Muscle of back (tissue), 3 donors: ENCODE measurements at regions not wholly inside any gene's neighbourhood (a gene's known extent, or its start where the extent isn't known, plus 50 kb on each side); places are given as distances from the start of the nearest gene placed in this dataset.

ENCODE experiments used
- DNase-seq, 3 donors: peaks; one replicate each; pipeline versions ENCODE4 v3.0.0 to v3.0.0-alpha.2; 2013

DNA sequence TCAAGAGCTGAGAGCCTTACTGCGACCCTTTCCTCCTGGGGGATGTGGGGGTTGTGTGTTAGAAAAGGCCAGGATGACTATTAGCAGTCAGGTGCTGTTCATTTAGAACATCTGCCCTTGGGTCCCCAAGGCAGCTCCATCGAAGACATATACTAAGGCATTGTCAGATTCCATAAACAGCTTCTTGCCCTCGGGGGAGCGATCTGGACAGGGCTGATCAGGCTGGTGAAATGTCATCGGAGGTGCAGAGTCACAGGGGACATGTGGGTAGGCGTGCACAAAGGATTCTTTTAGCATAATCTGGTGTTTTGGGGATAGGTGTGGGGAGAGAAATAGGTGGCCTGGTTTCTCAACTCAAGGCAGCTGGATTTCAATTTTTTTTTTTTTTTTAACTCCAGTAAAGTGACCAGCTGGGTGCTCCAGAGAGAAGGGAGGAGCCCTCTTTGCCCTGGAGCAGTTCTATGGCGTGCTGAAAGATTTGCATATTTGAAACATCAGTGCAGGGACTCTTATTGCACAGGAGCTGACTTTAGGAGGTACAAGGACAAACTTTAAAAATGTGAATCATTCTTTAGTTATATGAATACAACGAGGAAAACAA, 160.1 kb downstream of the SUDS3 start:
- no peak for DNase-seq

DNA sequence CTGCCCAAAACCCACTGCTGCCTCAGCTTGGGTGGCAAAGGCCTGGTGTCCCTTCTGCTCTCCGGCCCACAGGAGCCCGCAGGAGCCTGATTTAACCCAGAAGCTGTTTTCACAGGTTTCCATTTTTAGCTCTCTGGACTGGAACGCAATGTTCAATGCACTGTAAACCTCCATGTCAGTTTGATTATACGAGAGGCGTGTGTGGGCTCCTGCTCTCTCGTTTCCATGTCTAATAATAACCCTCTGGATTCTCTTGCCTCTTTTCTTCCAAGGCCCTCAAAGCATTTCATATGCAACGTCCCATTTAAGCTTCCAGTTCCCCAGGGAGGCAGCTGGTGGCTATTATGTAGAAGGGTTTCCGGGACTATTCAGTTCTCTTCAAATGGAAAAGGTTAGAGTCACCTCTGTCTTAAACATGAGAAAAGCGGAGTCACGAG, 161.1 kb downstream of the SUDS3 start:
- peak in 2 of 3 donors; percentile 5 to 23 for DNase-seq

DNA sequence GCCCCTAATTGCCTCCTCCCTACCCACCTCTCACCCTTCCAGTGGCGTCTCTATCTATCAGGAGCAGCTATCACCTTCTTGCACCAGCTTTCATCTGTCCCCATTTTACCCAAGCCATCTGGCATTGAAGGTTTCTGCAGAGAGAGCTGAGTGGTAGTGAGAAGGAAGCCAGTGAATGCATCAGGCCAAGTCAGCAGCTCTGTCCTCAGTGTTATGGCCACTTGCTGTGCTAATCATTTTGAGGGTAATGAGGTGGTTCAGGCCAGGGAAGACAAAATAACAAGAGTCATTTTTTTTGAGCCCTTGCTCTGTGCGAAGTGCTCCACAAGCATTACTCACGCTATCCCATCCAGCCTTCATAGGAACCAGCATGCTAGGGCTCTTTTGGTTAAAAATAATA, 164.7 kb downstream of the SUDS3 start:
- DNase-seq: no peak

DNA sequence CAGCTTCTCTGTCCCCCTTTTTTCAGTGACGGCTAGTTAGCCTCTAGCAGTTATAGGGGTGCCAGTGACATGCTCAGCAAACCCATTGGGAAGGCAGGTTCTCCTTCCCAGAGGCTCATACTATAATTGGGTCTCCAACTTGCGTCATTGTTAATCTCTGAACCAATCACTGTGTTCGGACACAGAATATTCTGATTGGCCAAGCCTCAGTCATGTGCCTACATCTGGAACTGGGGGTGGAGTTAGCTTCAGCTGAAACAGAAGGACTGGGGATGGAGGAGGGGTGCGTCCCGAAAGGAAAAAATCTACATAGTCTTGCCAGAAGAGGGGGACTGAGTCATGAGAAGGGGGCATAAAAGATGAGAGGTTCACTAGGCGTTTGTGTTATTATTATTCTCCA, 165.6 kb downstream of the SUDS3 start:
- DNase-seq: no peak

DNA sequence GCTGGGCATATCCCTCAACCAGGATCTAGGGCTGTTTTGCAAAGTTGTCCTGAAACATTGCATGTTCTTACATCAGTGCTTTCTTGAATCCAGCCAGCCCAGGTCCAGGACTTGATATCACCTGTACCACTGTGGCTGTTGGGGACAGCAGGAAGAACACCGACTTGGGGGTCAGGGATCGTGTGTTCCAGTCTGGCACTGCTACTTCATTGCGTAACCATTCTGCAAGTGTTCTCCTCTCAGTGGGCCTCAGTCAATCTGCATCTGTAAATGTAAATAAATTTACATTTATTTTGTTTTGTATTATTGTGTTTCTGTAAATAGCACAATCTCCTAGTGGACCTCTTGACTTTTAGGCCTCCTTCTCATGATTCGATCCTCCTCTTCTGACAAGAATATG, 167.3 kb downstream of the SUDS3 start:
- DNase-seq: no peak

DNA sequence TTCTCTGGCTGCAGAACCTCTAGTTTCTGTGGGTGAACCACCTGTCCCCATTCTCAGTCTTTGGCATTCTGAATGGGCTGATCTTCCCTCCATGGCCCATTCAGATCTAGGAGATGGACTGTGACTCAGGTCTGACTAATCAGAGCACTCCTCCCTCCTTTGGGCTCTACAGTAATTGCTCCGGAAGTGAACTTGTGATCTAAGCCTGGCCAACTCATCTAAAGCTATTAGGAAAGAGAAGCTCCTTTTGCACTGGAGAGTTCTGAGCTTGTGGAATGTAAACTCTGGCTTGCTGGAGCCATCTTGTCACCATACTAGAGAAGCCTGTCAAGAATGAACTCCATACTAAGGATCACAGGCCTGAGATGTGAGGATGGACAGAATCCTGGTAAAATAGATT, 168.2 kb downstream of the SUDS3 start:
- DNase-seq: no peak

DNA sequence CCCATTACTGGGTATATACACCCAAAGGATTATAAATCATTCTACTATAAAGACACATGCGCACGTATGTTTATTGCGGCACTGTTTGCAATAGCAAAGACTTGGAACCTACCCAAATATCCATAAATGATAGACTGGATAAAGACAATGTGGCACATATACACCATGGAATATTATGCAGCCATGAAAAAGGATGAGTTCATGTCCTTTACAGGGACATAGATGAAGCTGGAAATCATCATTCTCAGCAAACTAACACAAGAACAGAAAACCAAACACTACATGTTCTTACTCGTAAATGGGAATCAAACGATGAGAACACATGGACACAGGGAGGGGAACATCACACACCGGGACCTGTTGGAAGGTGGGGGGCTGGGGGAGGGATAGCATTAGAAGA, 171.3 kb downstream of the SUDS3 start:
- DNase-seq: peak in 1 of 3 donors; percentile 4

DNA sequence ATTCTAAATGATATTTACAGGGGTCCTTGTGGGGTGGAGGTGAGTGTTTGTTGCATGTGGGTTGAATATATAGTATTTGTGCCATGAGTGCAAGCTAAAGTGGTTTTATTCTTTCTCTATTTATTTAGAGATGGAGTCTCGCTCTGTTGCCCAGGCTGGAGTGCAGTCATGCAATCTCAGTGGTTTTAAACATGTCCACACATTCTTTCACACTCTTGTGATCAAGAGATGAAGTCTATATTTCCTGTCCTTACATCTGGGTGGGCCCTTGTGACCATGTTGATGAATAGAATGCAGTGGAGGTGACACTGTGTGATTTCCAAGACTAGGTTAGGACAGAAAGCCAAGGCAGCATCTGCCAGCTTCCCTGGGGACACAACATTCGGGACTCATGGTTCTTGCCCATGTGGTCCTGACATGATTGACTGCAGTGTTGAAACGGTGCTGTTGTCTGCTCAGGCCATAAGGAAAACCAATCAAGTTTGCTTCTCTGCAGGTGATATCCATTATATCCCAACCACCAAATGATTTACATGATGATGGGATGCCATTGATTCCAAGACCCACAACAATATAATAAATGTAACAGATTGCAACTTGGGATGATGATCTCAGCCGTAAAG, 172.6 kb downstream of the SUDS3 start:
- no peak for DNase-seq

DNA sequence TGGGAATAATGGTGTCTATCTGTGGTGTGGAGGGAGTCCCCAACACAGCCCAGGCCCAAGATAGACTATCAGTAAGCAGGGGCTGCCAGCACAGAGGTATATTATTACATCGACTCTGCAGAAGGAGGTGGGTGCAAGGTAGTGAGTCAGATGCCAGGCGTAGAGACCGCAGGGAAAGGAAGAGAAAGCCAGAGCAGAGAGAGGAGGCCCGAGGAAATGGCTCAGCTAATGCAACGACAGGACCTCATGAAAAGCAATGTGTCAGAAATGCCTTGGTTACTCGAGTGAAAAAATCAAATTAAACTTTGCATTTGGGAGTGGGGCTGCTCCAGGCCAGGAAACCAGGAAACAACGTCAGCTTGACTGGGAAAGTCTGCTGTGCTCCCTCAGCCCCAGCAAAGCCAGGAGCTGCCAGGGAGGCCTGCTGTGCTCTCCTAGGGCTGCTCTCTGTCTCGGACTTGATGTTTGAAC, 173.2 kb downstream of the SUDS3 start:
- DNase-seq: no peak

DNA sequence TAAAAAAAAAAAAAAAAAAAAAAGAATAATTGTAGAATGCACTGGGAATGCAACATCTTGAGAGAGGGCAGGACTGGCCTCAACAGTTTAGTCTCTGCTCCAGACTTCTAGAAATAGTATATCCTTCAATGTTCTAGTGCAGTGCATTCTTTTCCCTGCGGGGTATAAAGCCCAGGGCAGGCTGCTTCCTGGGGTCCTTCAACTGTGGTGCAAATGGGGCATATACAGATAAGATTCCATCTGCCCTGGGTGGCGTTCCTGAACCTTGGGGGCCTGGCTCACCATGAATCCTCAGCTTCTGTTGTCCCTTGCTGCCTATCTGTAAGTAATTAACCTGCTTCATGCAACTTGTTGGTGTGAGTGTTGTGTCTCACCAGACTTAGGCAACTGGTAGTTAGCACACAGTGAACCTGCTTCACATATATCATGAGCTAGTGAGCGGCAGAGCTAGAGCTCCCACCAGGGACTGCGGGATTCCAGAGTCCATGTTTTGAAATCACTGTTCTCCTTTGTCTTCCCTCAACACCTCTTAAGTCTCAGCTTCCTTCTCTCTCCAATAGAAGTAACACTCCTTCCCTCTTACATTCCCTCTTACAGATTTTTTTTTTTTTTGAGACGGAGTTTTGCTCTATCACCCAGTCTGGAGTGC, 177.6 kb downstream of the SUDS3 start:
- DNase-seq: no peak

DNA sequence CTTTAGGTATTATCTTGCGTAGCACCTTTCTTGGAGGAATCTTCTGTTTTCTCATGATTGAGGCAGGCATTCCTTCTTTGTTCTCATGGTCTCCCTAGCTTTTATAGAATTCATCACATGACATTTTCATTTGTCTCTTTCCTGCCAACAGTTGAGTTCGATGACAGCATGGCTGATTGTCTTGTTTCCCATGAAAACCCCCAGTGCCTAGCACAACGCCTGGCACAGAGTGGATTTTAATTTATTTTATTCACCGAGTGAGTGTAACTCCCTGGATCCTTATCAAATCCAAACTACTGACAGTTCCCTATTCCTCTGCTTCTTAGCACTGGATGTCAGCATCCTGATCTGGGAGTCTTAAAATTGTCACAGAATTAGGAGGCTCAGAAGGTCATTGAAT, 182.6 kb downstream of the SUDS3 start:
- DNase-seq: no peak

DNA sequence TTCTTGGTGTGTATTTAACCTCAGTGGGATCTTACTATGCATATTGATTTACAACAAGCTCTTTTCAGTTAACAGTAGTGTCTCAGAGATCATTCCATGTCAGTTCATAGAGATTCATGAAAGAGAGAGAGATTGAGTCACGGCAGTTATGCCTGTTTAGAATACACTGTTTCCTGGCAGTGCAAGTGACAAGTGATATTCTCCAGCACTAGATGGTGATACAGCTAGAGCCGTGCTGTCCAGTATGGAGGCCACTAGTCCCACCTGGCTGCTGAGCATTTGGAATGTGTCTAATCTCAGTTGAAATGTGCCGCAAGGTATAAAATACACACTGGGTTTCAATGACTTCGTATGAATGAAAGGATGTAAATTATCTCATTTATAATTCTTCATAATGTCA, 184.4 kb downstream of the SUDS3 start:
- no peak for DNase-seq

DNA sequence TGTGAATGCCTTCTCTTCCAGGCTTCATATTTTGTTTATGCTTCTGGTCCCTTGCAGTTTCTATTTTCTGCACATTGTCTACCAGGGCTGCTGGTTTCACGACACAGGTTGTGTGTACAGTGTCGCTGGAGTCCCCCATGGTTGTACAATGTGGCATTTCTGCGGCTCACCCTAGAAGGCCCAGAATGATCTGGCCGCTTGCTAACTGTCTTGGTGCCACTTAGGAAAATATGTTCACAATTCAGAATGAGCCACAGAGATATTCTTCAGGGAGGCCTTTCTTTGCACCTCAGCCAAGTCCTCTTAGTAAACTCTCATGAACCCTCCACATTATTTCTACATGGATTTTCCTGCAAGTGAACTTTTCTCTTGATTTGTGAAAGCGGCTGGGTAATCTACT, 195.4 kb downstream of the SUDS3 start:
- DNase-seq: no peak

DNA sequence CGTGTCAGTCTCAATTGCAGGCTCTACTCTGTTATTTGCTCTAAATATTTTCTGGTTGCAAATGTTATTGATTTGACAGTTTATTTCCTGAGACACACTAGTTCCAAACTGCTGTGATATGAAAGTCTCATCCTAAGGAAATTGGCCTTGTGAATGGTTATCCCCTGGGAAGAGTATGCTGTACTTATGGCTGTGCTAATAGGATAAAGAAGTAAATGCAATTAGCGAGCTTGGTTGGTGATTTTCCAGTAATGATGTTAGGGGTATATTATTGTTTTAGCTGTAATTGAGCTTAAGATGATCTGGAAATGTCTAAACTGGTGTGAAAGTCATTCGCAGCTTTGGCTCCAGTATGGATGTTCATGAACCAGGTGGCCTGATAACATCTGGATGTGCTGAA, 197.9 kb downstream of the SUDS3 start:
- DNase-seq: no peak

DNA sequence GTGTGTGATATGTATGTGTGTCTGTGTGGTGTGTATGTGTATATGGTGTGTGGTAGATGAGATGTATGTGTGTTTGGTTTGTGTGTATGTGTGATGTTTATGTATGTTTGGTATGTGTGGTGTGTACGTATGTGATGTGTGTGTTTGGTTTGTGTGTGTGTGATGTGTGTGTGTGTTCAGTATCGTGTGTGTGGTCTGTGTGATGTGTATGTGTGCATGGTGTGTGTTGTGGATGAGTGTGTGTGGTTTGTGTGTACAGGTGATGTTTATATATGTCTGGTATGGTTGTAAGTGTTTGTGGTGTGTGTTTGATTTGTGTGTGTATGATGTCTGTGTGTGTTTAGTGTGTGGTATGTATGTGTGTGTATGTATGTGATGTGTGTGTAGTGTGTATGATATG, 199.4 kb downstream of the SUDS3 start:
- DNase-seq: no peak

DNA sequence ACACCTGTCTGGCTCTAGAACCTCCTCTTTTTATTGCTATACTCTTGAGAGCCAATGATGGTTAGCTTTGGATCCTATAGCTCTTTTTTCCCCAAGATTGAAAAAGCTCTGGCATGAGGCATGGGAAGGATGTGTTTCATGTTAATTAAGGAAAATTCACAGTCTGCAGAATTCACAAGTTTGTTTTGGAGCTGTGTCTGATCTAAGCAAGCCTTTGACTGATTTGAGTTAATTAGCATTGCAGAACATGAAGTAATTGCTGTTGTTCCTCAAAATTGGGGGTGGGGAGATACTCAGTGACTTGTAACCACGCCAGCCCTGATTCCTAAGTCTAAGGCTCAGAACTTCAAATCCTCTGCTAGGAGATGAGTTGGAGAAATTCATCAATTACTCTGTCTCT, 205.0 kb downstream of the SUDS3 start:
- no peak for DNase-seq

DNA sequence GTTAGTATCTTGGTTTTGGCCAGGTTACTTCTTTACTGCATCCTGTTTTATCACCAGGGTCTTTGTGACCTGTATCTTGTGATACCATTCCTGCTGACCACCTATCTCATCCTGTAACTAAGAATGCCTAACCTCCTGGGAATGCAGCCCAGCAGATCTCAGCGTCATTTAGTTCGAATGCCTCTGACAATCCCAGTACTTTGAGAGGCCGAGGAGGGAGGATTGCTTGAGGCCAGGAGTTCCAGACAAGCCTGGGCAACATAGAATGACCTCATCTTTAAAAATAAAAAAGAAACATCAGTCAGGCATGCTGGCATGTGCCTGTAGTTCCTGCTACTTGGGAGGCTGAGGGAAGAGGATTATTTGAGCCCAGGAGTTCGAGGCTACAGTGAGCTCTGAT, 206.5 kb downstream of the SUDS3 start:
- DNase-seq: no peak

DNA sequence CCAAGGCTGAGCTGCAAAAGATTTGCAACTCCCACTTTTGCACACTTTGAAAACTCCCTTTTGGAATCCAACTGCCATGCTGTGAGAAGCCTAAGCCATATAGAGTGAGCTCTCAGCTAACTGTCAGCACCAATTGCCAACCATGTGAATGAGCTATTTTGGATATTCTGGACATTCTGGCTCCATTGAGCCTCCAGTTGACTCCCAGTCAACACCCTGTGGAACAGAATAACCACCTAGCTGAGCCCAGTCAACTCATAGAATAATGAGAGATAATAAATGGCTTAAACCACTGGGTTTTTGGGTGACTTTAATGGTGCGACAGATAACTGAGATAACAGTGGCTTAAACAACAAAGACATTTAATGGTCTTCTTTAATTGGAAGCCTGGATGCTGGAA, 210.1 kb downstream of the SUDS3 start:
- DNase-seq: no peak

DNA sequence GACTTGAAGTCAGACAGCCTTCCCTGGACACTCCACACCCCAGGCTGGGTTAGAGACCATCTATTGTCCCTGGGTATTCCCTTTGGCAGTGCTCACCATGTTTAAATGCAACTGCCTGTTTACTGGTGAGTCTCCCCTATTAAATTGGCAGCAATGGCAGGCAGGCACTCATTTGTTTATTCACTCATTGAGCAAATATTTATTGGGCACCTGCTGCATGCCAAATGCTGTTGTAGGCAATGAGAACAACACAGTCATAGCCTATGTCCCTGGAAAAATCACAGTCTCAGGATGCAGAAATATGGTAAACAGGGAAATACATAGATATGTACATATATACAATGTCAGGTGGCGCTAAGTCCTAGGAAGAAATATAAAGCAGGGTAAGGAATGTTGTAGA, 212.8 kb downstream of the SUDS3 start:
- no peak for DNase-seq

DNA sequence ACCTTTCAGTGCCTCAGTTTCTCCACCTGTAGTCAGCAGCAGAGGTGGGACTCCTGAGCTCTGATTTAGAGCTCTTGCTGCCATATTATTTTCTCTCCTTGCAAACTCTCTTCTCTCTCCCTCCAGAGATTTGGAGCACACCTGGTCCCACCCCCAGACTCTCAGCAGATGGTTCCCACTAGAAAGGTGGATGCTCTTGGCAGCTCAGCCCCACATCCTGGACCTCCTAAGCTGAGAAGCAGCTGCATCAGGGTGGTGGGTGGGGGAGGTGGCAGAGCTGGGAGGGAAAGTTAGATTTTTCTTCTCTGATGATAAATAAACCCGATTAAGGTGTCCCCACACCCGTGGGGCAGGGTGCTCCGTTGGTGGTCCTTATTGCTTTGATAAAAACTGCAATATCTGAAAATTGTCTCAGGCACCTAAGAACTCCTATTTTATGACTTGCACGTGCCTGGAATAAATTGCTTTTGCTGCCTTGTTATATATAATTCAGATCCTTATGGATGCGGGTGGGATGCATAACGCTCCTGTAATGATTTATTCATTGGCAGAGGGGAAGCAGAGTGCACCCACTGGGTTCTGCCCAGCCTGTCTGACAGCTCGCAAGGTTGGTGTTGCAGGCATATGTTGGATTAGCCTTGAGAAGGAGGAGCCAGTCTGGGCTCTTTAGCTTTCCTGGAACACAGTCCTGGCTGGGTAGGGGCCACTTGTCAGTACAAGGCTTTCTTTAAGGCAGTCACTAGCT, 214.2 kb downstream of the SUDS3 start:
- DNase-seq: no peak

DNA sequence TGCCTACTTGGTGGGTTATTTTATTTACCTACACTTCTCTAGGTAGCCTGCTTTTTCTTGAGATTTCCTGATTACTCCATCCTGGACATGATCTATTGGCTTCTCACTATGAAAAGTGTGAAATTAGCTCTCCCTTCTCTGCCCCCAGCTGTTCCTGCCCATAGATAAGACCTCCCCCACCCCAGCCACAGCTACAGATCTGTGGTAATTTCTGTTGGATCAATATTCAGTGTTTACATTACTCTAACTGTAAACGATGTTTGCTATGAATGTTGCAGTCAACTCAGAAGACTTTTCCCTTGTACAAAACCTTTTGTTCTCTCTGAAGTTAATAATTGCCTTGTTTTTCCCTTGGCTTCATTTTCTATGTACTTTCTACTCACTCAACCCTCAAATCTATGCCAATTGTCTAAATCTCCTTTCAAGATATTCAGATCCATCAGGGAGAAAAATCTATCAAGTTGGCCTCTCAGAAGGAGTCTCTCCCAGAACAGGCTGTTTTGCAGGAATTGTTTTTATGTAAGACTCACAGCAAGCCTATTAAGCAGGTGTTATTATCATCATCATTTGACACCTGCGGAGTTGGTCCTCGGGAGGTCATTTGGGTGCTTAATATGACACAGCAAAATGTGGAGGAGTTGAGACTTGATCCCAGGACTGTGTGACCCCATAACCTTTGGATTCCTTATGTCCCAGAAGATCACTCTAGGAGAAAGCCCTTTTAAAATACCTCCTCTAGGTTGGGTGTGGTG, 227.4 kb downstream of the SUDS3 start:
- DNase-seq: no peak

DNA sequence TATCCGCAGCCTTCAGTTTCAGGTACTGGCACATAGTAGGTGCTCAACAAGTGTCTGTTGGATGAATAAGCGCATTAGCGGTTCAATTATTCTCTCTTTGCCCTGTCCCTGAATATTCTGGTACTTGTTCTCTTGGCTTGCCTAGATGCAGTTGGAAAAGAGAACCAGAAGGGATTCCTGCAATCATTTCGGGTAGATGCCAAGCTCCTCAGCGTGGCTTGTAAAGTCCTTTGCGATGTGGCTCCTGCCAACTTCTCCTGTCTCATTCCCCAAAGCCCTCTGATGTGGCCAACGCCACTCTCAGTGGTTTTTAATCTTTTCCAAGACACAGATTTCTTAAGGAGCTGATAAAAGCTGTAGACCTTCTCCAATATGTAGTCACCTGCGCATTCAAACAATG, 230.3 kb downstream of the SUDS3 start:
- DNase-seq: no peak
